ENCODE measurements at regions not wholly inside any gene's neighbourhood (a gene's known extent, or its start where the extent isn't known, plus 50 kb on each side); places are given as distances from the start of the nearest gene placed in this dataset.
"Not testable (repeated sequence)": the region's sequence is repeated elsewhere in the genome, so short reads cannot be mapped to it uniquely, and the experiment has no call there.

- DNase-seq (ENCODE audit: low spot score) = no peak
Measured at GRCh38 chr7:89401099-89401498, 605.6 kb upstream of the TEX47 start.

GRCh38 chr7:89401690-89402089 is 606.2 kb upstream of the TEX47 start:
- DNase-seq (ENCODE audit: low spot score) = no peak

- DNase-seq (ENCODE audit: low spot score) = no peak
Measured at GRCh38 chr7:89451911-89452310, 656.4 kb upstream of the TEX47 start.

- DNase-seq (ENCODE audit: low spot score) = no peak
Measured at GRCh38 chr7:89456556-89456955, 661.0 kb upstream of the TEX47 start.

- no peak for DNase-seq (ENCODE audit: low spot score)
Measured at GRCh38 chr7:89458114-89458513, 662.6 kb upstream of the TEX47 start.

GRCh38 chr7:89474456-89474855 is 678.9 kb upstream of the TEX47 start:
- DNase-seq (ENCODE audit: low spot score) = no peak

GRCh38 chr7:89477991-89478390 is 676.3 kb upstream of the STEAP1 start:
- DNase-seq (ENCODE audit: low spot score) = no peak

GRCh38 chr7:89495704-89496103 is 658.6 kb upstream of the STEAP1 start:
- no peak for DNase-seq (ENCODE audit: low spot score)

- no peak for DNase-seq (ENCODE audit: low spot score)
Measured at GRCh38 chr7:89500084-89500483, 654.2 kb upstream of the STEAP1 start.

- DNase-seq (ENCODE audit: low spot score) = no peak
Measured at GRCh38 chr7:89503281-89503680, 651.0 kb upstream of the STEAP1 start.

GRCh38 chr7:89507034-89507433 is 647.2 kb upstream of the STEAP1 start:
- DNase-seq (ENCODE audit: low spot score) = no peak

- DNase-seq (ENCODE audit: low spot score) = no peak
Measured at GRCh38 chr7:89511900-89512299, 642.4 kb upstream of the STEAP1 start.

- DNase-seq (ENCODE audit: low spot score) = no peak
Measured at GRCh38 chr7:89514970-89515369, 639.3 kb upstream of the STEAP1 start.

GRCh38 chr7:89517815-89518214 is 636.5 kb upstream of the STEAP1 start:
- no peak for DNase-seq (ENCODE audit: low spot score)

- no peak for DNase-seq (ENCODE audit: low spot score)
Measured at GRCh38 chr7:89549768-89550167, 604.5 kb upstream of the STEAP1 start.

- DNase-seq (ENCODE audit: low spot score) = no peak
Measured at GRCh38 chr7:89554209-89554608, 600.1 kb upstream of the STEAP1 start.

- DNase-seq (ENCODE audit: low spot score) = no peak
Measured at GRCh38 chr7:89559596-89559995, 594.7 kb upstream of the STEAP1 start.

- DNase-seq (ENCODE audit: low spot score) = no peak
Measured at GRCh38 chr7:89563597-89563996, 590.7 kb upstream of the STEAP1 start.

GRCh38 chr7:89584896-89585295 is 569.4 kb upstream of the STEAP1 start:
- no peak for DNase-seq (ENCODE audit: low spot score)

- no peak for DNase-seq (ENCODE audit: low spot score)
Measured at GRCh38 chr7:89593125-89593524, 561.1 kb upstream of the STEAP1 start.

- DNase-seq (ENCODE audit: low spot score) = no peak
Measured at GRCh38 chr7:89602984-89603383, 551.3 kb upstream of the STEAP1 start.

- no peak for DNase-seq (ENCODE audit: low spot score)
Measured at GRCh38 chr7:89605362-89605761, 548.9 kb upstream of the STEAP1 start.

- DNase-seq (ENCODE audit: low spot score) = no peak
Measured at GRCh38 chr7:89606511-89606910, 547.8 kb upstream of the STEAP1 start.

- DNase-seq (ENCODE audit: low spot score) = no peak
Measured at GRCh38 chr7:89607792-89608191, 546.5 kb upstream of the STEAP1 start.

GRCh38 chr7:89616829-89617228 is 537.4 kb upstream of the STEAP1 start:
- DNase-seq (ENCODE audit: low spot score) = not testable (repeated sequence)
